ENCODE measurements at regions not wholly inside any gene's neighbourhood (a gene's known extent, or its start where the extent isn't known, plus 50 kb on each side); places are given as distances from the start of the nearest gene placed in this dataset.
"Not testable (repeated sequence)": the region's sequence is repeated elsewhere in the genome, so short reads cannot be mapped to it uniquely, and the experiment has no call there.

GRCh38 chr2:128513116-128513960 lies 194.7 kb upstream of the HS6ST1 start:
- Histone ChIP-seq H3K27ac (ENCODE audit: low read depth, low read length) (no peak overlapping the region), H3K9me3 (ENCODE audit: control insufficient read depth, insufficient read depth, low read length) (no peaks in the 10 kb centered on the region; the same call in 1 of the 2 replicates), H3K4me3 (ENCODE audit: low read depth, low read length) (no peak overlapping the region), H3K27me3 (ENCODE audit: control insufficient read depth, insufficient read depth, low read length) (peaks cover 2% of the 10 kb centered on the region)
- POLR2A ChIA-PET = no interaction called here
- DNase-seq (ENCODE audit: low read depth, low spot score) = no peak
- no peak for TF ChIP-seq CTCF (IDR thresholded peaks at IDR 0.05; ENCODE audit: low read depth, low read length)
- CTCF ChIA-PET = no interaction called here

GRCh38 chr2:128513961-128514283 lies 195.3 kb upstream of the HS6ST1 start:
- H3K27ac ChIP-seq (ENCODE audit: low read depth, low read length) = no peak overlapping the region
- no peak for TF ChIP-seq CTCF (IDR thresholded peaks at IDR 0.05; ENCODE audit: low read depth, low read length)
- ChIA-PET POLR2A (no interaction called here), CTCF (no interaction called here)
- H3K9me3 ChIP-seq (ENCODE audit: control insufficient read depth, insufficient read depth, low read length) = no peaks in the 10 kb centered on the region; the same call in 1 of the 2 replicates
- H3K4me3 ChIP-seq (ENCODE audit: low read depth, low read length) = no peak overlapping the region
- H3K27me3 ChIP-seq (ENCODE audit: control insufficient read depth, insufficient read depth, low read length) = peaks cover 2% of the 10 kb centered on the region
- no peak for DNase-seq (ENCODE audit: low read depth, low spot score)

- Histone ChIP-seq H3K9me3 (ENCODE audit: control insufficient read depth, insufficient read depth, low read length) (no peaks in the 10 kb centered on the region; the same call in 1 of the 2 replicates), H3K27ac (ENCODE audit: low read depth, low read length) (no peak overlapping the region), H3K27me3 (ENCODE audit: control insufficient read depth, insufficient read depth, low read length) (peaks cover 2% of the 10 kb centered on the region), H3K4me3 (ENCODE audit: low read depth, low read length) (no peak overlapping the region)
- POLR2A ChIA-PET = no interaction called here
- DNase-seq (ENCODE audit: low read depth, low spot score) = no peak
- TF ChIP-seq CTCF (IDR thresholded peaks at IDR 0.05; ENCODE audit: low read depth, low read length) = no peak
- CTCF ChIA-PET = no interaction called here
Observed at GRCh38 chr2:128514555-128514955, 195.9 kb upstream of the HS6ST1 start.

- no peak overlapping the region for H3K27ac ChIP-seq (ENCODE audit: low read depth, low read length)
- ChIA-PET POLR2A (no interaction called here), CTCF (no interaction called here)
- peaks cover 2% of the 10 kb centered on the region for H3K27me3 ChIP-seq (ENCODE audit: control insufficient read depth, insufficient read depth, low read length)
- DNase-seq (ENCODE audit: low read depth, low spot score) = no peak
- H3K4me3 ChIP-seq (ENCODE audit: low read depth, low read length) = no peak overlapping the region
- no peaks in the 10 kb centered on the region; the same call in 1 of the 2 replicates for H3K9me3 ChIP-seq (ENCODE audit: control insufficient read depth, insufficient read depth, low read length)
- TF ChIP-seq CTCF (IDR thresholded peaks at IDR 0.05; ENCODE audit: low read depth, low read length) = no peak
Observed at GRCh38 chr2:128516938-128517337, 198.3 kb upstream of the HS6ST1 start.

- H3K9me3 ChIP-seq (ENCODE audit: control insufficient read depth, insufficient read depth, low read length); DNase-seq (ENCODE audit: low read depth, low spot score); H3K27me3 ChIP-seq (ENCODE audit: control insufficient read depth, insufficient read depth, low read length); CTCF ChIA-PET; H3K27ac ChIP-seq (ENCODE audit: low read depth, low read length); H3K4me3 ChIP-seq (ENCODE audit: low read depth, low read length); POLR2A ChIA-PET: not testable (repeated sequence)
Observed at GRCh38 chr2:128519028-128519427, 200.4 kb upstream of the HS6ST1 start.

All from AG04450 (cell line).